ENCODE measurements at regions not wholly inside any gene's neighbourhood (a gene's known extent, or its start where the extent isn't known, plus 50 kb on each side); places are given as distances from the start of the nearest gene placed in this dataset.

GRCh38 chr13:81283561-81283960 lies 942.6 kb upstream of the SPRY2 start (continued):
- no peak for TF ChIP-seq ZBTB33 (IDR thresholded peaks at IDR 0.05)

DNA sequence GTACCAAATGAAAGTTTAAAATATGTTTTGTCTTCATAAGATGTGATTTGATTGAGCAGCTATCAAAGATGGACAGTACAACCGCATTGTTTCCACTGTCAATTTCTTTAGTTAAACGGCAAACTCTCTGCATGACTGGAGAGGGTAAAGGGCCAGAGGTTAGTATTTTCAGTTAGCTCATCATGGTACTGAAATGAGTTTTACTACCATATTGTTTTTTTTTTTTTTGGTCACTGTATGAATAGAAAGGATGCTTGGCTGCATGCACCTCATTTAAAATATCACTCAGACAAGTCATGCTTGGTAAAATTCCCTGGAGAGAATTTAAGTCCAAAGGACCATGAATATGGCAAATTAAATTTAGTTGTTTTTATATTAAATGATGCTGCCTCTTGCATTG lies 942.1 kb upstream of the SPRY2 start:
- no peak overlapping the region for H3K9ac ChIP-seq (ENCODE audit: low read depth in 1 of 2, low read length in 2 of 2)
- TF ChIP-seq RAD21 (IDR thresholded peaks at IDR 0.05) = no peak
- no peak for TF ChIP-seq GABPA (IDR thresholded peaks at IDR 0.05 in 1 of 2, conservative IDR thresholded peaks at IDR 0.05 in 1 of 2)
- no peak for TF ChIP-seq EGR1 (IDR thresholded peaks at IDR 0.05; ENCODE audit: low read depth in 2 of 2)
- no peak for TF ChIP-seq CTCF (IDR thresholded peaks at IDR 0.05; ENCODE audit: low read depth, low read length, missing input control)
- no peak for TF ChIP-seq NR2F2 (IDR thresholded peaks at IDR 0.05)
- no peak for TF ChIP-seq ZBTB33 (IDR thresholded peaks at IDR 0.05)
- TF ChIP-seq, protein P1, sequence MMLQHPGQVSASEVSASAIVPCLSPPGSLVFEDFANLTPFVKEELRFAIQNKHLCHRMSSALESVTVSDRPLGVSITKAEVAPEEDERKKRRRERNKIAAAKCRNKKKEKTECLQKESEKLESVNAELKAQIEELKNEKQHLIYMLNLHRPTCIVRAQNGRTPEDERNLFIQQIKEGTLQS (IDR thresholded peaks at IDR 0.05) = no peak
- no peak for TF ChIP-seq SP1 (IDR thresholded peaks at IDR 0.05)
- no peaks in the 10 kb centered on the region for H3K36me3 ChIP-seq (ENCODE audit: control insufficient read depth in 4 of 4, insufficient read depth in 3 of 4, low read depth in 1 of 4, low read length in 3 of 4)

DNA sequence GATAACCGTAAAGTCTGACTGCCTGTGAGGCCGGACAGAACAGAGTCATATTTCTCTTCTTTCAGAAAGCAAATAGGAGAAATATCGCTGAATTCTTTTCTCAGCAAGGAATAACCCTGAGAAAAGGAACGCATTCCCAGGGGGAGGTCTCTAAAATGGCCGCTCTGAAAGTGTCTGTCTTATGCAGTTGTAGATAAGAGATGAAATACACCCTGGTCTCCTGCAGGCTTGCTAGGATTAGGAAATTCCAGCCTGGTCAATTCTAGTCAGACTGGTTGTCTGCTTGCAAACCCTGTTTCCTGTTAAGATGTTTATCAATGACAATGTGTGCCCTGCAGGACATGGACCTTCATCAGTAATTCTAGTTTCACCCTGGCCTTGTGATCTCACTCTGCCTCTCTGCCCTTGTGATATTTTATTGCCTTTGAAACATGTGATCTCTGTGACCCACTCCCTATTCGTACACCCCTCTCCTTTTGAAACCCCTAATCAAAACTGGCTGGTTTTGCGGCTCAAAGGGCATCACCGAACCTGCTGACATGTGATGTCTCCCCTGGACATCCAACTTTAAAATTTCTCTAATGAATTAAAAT lies 934.8 kb upstream of the SPRY2 start:
- H3K9ac ChIP-seq (ENCODE audit: low read depth in 1 of 2, low read length in 2 of 2) = no peak overlapping the region
- no peak for DNase-seq (ENCODE audit: low spot score)
- TF ChIP-seq RAD21 (IDR thresholded peaks at IDR 0.05) (no peak), YY1 (IDR thresholded peaks at IDR 0.05) (no peak), FOXA2 (IDR thresholded peaks at IDR 0.05) (no peak)
- no peaks in the 10 kb centered on the region for H3K4me1 ChIP-seq (ENCODE audit: control insufficient read depth in 4 of 4, insufficient read depth in 4 of 4, low read length in 3 of 4)
- WGBS = 82% methylated on average over 8 of the region's 8 CpGs
- no peaks in the 10 kb centered on the region for H3K27me3 ChIP-seq (ENCODE audit: control insufficient read depth in 4 of 4, insufficient read depth in 4 of 4, low read length in 3 of 4)
- no peaks in the 10 kb centered on the region for H3K36me3 ChIP-seq (ENCODE audit: control insufficient read depth in 4 of 4, insufficient read depth in 3 of 4, low read depth in 1 of 4, low read length in 3 of 4)
- H3K27ac ChIP-seq (ENCODE audit: low read depth in 1 of 2, low read length in 2 of 2) = no peak overlapping the region
- H3K4me3 ChIP-seq (ENCODE audit: low read depth in 1 of 3, low read length in 3 of 3) = no peak overlapping the region
- peaks cover 0 to 4% (median under 1%) of the 10 kb centered on the region in 4 donors for H3K9me3 ChIP-seq (ENCODE audit: control insufficient read depth in 4 of 4, low read length in 3 of 4)

More for the DNA sequence above, 942.1 kb upstream of the SPRY2 start:
- H3K27ac ChIP-seq (ENCODE audit: low read depth in 1 of 2, low read length in 2 of 2) = no peak overlapping the region
- DNase-seq (ENCODE audit: low spot score) = no peak
- no peaks in the 10 kb centered on the region for H3K4me1 ChIP-seq (ENCODE audit: control insufficient read depth in 4 of 4, insufficient read depth in 4 of 4, low read length in 3 of 4)
- H3K27me3 ChIP-seq (ENCODE audit: control insufficient read depth in 4 of 4, insufficient read depth in 4 of 4, low read length in 3 of 4) = no peaks in the 10 kb centered on the region
- 87% methylated on average over 2 of the region's 2 CpGs for WGBS
- no peak overlapping the region for H3K4me3 ChIP-seq (ENCODE audit: low read depth in 1 of 3, low read length in 3 of 3)
- no peaks in the 10 kb centered on the region for H3K9me3 ChIP-seq (ENCODE audit: control insufficient read depth in 4 of 4, low read length in 3 of 4)
